HepG2 (cell line): ENCODE measurements at regions not wholly inside any gene's neighbourhood (a gene's known extent, or its start where the extent isn't known, plus 50 kb on each side); places are given as distances from the start of the nearest gene placed in this dataset.

ENCODE experiments used
- ATAC-seq: fragments of 200-7000 bp; cut with Tn5 transposase; 3 replicates; pipeline ENCODE4 v1.9.1; 2020; ENCODE audit warnings: mild to moderate bottlenecking, moderate library complexity
- BruUV-seq: library from RNA; stranded (reverse); fragments of 400-500 nt; replicated peaks from 2 replicates; lab custom pipeline; 2021; lab: Mats Ljungman, UMichigan
- CTCF ChIA-PET: fragments of 300-600 bp; formaldehyde crosslinking; extraction: SDS; loops from one replicate; lab custom pipeline; 2021; ENCODE audit warnings: low total read pairs, inconsistent platforms, low intra/inter-chr PET ratio; lab: Yijun Ruan, JAX
- POLR2A ChIA-PET: fragments of 350-600 bp; sonication (Branson Sonifier 250); formaldehyde crosslinking; loops from one replicate; lab custom pipeline; 2020; ENCODE audit warnings: antibody characterized with exemption, inconsistent platforms; lab: Yijun Ruan, JAX
- DNase-seq: peaks from one replicate; pipeline ENCODE4 v3.0.0-alpha.2; 2015; ENCODE audit warnings: low spot score
- FAIRE-seq: peaks from 3 replicates; lab custom pipeline; 2011; peaks lifted over from hg19 to GRCh38; lab: Jason Lieb, UNC
- H2AFZ ChIP-seq: one replicate; pipeline ENCODE4 v1.6.1; 2011; ENCODE audit warnings: low read length, inconsistent platforms
- H3K27ac ChIP-seq: fragments of 300-600 bp; 3 replicates; pipeline ENCODE4 v1.8.0; 2011; ENCODE audit warnings: mixed run types, mild to moderate bottlenecking, mixed read lengths, low read length, inconsistent platforms; ENCODE audit not compliant: insufficient read depth; ENCODE audit errors: extremely low read length
- H3K27me3 ChIP-seq, 2 experiments: fragments of 200-600 bp in 1 of 2; 2 replicates in 1 of 2; 3 replicates in 1 of 2; pipeline versions ENCODE4 v1.6.0 to v1.8.0; 2011; ENCODE audit warnings: low read length in 2 of 2, mild to moderate bottlenecking in 2 of 2, moderate library complexity in 2 of 2, inconsistent platforms in 1 of 2; ENCODE audit not compliant: insufficient read depth in 2 of 2, control insufficient read depth in 1 of 2
- H3K36me3 ChIP-seq, 2 experiments: fragments of 200-600 bp in 1 of 2; replicated peaks in 1 of 2; 2 replicates in 1 of 2; 3 replicates in 1 of 2; pipeline versions ENCODE4 v1.5.1 to v1.8.0; 2011; ENCODE audit warnings: low read length in 2 of 2, inconsistent platforms in 1 of 2; ENCODE audit not compliant: insufficient read depth in 2 of 2, control insufficient read depth in 1 of 2
- H3K4me1 ChIP-seq: 2 replicates; pipeline ENCODE4 v1.5.1; 2012; ENCODE audit warnings: low read length, inconsistent platforms; ENCODE audit not compliant: insufficient read depth
- H3K4me2 ChIP-seq: 2 replicates; pipeline ENCODE4 v1.6.0; 2011; ENCODE audit warnings: low read depth, low read length, inconsistent platforms
- H3K4me3 ChIP-seq, 3 experiments: fragments of 200-600 bp in 1 of 3; sonication (generic), shearing (Covaris generic) in 1 of 3; replicated peaks in 1 of 3; 2 replicates each; pipeline ENCODE4 v1.5.1; 2011 to 2016; ENCODE audit warnings: low read length in 3 of 3, inconsistent platforms in 2 of 3, low read depth in 2 of 3, mild to moderate bottlenecking in 2 of 3, control low read depth in 1 of 3, mixed read lengths in 1 of 3; ENCODE audit not compliant: insufficient read depth in 1 of 3
- H3K79me2 ChIP-seq: one replicate; pipeline ENCODE4 v1.6.1; 2011; ENCODE audit warnings: low read length, inconsistent platforms; ENCODE audit not compliant: insufficient read depth
- H3K9ac ChIP-seq: 2 replicates; pipeline ENCODE4 v1.6.0; 2011; ENCODE audit warnings: mild to moderate bottlenecking, low read depth, low read length, inconsistent platforms; ENCODE audit not compliant: insufficient read depth
- H3K9me3 ChIP-seq: 2 replicates; pipeline ENCODE4 v1.5.1; 2012; ENCODE audit warnings: mild to moderate bottlenecking, low read length
- H4K20me1 ChIP-seq: 2 replicates; pipeline ENCODE4 v1.6.0; 2011; ENCODE audit warnings: inconsistent platforms, mild to moderate bottlenecking, low read length, moderate library complexity; ENCODE audit not compliant: insufficient read depth
- AKAP8 ChIP-seq: sonication (generic); formaldehyde crosslinking; IDR thresholded peaks from 2 replicates; pipeline ENCODE4 v1.5.1; 2020; ENCODE audit warnings: mild to moderate bottlenecking, missing genetic modification reagents
- MXI1 ChIP-seq: IDR thresholded peaks from 3 replicates; pipeline ENCODE4 v1.6.1; 2012; ENCODE audit warnings: low read depth, low read length, inconsistent platforms, borderline replicate concordance
- NFE2 ChIP-seq: sonication (generic); formaldehyde crosslinking; IDR thresholded peaks from 2 replicates; pipeline ENCODE4 v1.4.0; 2020; ENCODE audit warnings: missing genetic modification reagents
- NFYB ChIP-seq: sonication (generic); formaldehyde crosslinking; IDR thresholded peaks from 2 replicates; pipeline ENCODE4 v1.4.0; 2020; ENCODE audit warnings: missing genetic modification reagents
- PCBP2 ChIP-seq: fragments of 200-400 bp; formaldehyde crosslinking; optimal IDR thresholded peaks from 2 replicates; pipeline ENCODE3; 2018; ENCODE audit warnings: low read length, low read depth; ENCODE audit not compliant: poor library complexity, severe bottlenecking
- RFX3 ChIP-seq: IDR thresholded peaks from 2 replicates; pipeline ENCODE4 v1.6.1; 2016; ENCODE audit warnings: missing biosample characterization, missing genetic modification reagents
- SPEN ChIP-seq: sonication (generic); formaldehyde crosslinking; IDR thresholded peaks from 2 replicates; pipeline ENCODE4 v1.5.1; 2020; ENCODE audit warnings: low read depth, mild to moderate bottlenecking, missing genetic modification reagents
- ZNF282 ChIP-seq: fragments of 450-650 bp; IDR thresholded peaks from 2 replicates; pipeline ENCODE4 v1.6.1; 2018; ENCODE audit not compliant: partially characterized antibody
- ZNF446 ChIP-seq: sonication (generic); formaldehyde crosslinking; IDR thresholded peaks from 2 replicates; pipeline ENCODE4 v1.5.0; 2020; ENCODE audit warnings: mild to moderate bottlenecking, missing genetic modification reagents
- ZNF616 ChIP-seq: sonication (generic); formaldehyde crosslinking; IDR thresholded peaks from 2 replicates; pipeline ENCODE4 v1.5.0; 2020; ENCODE audit warnings: low read depth, mild to moderate bottlenecking, missing genetic modification reagents
- in situ Hi-C: cut with HindIII; loops from 2 replicates; pipeline ENCODE4 v1.10.0; 2017; ENCODE audit warnings: low pct_unique_long_range_greater_than_20kb; ENCODE audit not compliant: extremely low pct_ligation_motif_present
- intact Hi-C: fragments of 100-400 bp; cut with micrococcal nuclease; formaldehyde crosslinking; loops from one replicate; pipeline ENCODE4 v1.10.0; 2022; ENCODE audit not compliant: unreplicated experiment
- TF ChIP-seq, protein P1 (sequence below): sonication (generic); formaldehyde crosslinking; IDR thresholded peaks from 2 replicates; pipeline ENCODE4 v1.4.0; 2020; ENCODE audit warnings: missing genetic modification reagents, borderline replicate concordance
- TF ChIP-seq, protein P2 (sequence below): sonication (generic); formaldehyde crosslinking; IDR thresholded peaks from 2 replicates; pipeline ENCODE4 v1.4.0; 2020; ENCODE audit warnings: mild to moderate bottlenecking, missing genetic modification reagents

DNA sequence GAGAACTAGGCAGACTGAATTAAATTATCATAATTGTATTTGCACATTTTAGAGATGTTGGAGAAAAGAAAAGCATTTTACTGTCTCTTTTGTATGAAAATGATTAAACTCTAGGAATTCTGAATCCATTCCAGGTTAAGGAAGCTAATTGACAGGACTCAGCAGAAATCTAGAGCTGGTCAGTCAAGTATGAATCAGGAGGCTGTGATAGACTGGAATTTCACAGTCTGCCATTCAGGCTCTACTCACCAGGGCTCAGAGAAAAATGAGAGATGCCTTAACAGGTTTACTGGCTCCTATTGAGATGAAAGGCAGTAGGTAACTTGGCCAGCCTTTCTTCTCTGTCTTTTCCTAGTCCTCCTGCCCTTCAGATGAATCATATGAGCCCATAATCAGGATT lies 693.9 kb upstream of the CHORDC1 start:
- no peaks in the 10 kb centered on the region for H4K20me1 ChIP-seq
- TF ChIP-seq MXI1 (no peak), NFYB (no peak), AKAP8 (CRISPR knock-in tag) (no peak), ZNF282 (no peak), NFE2 (CRISPR knock-in tag) (no peak), PCBP2 (no peak), RFX3 (no peak), ZNF616 (no peak), ZNF446 (CRISPR knock-in tag) (no peak), SPEN (CRISPR knock-in tag) (no peak)
- TF ChIP-seq, protein P1, sequence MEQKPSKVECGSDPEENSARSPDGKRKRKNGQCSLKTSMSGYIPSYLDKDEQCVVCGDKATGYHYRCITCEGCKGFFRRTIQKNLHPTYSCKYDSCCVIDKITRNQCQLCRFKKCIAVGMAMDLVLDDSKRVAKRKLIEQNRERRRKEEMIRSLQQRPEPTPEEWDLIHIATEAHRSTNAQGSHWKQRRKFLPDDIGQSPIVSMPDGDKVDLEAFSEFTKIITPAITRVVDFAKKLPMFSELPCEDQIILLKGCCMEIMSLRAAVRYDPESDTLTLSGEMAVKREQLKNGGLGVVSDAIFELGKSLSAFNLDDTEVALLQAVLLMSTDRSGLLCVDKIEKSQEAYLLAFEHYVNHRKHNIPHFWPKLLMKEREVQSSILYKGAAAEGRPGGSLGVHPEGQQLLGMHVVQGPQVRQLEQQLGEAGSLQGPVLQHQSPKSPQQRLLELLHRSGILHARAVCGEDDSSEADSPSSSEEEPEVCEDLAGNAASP (CRISPR knock-in tag), result no peak
- TF ChIP-seq, protein P2, sequence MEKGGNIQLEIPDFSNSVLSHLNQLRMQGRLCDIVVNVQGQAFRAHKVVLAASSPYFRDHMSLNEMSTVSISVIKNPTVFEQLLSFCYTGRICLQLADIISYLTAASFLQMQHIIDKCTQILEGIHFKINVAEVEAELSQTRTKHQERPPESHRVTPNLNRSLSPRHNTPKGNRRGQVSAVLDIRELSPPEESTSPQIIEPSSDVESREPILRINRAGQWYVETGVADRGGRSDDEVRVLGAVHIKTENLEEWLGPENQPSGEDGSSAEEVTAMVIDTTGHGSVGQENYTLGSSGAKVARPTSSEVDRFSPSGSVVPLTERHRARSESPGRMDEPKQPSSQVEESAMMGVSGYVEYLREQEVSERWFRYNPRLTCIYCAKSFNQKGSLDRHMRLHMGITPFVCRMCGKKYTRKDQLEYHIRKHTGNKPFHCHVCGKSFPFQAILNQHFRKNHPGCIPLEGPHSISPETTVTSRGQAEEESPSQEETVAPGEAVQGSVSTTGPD (CRISPR knock-in tag), result no peak
- in situ Hi-C loops (no loop called here), intact Hi-C loops (no loop called here)
- H3K9me3 ChIP-seq, result no peaks in the 10 kb centered on the region
- H3K36me3 ChIP-seq, result no peaks in the 10 kb centered on the region
- ChIA-PET POLR2A (no interaction called here), CTCF (no interaction called here)
- FAIRE-seq (no peak), ATAC-seq (no peak), DNase-seq (no peak)
- H3K9ac ChIP-seq, result no peak overlapping the region
- no peaks in the 10 kb centered on the region for H3K79me2 ChIP-seq
- no peak overlapping the region for H3K4me3 ChIP-seq
- H3K27ac ChIP-seq, result no peak overlapping the region
- H3K4me1 ChIP-seq, result no peaks in the 10 kb centered on the region
- no peak overlapping the region for H3K4me2 ChIP-seq
- H3K27me3 ChIP-seq, result no peaks in the 10 kb centered on the region
- no peak overlapping the region for H2AFZ ChIP-seq
- no TSS peak for BruUV-seq
